ENCODE measurements at regions not wholly inside any gene's neighbourhood (a gene's known extent, or its start where the extent isn't known, plus 50 kb on each side); places are given as distances from the start of the nearest gene placed in this dataset.
A peak's percentile ranks its signal among the peaks of the same experiment; 100 is the strongest.
"Not testable (repeated sequence)": the region's sequence is repeated elsewhere in the genome, so short reads cannot be mapped to it uniquely, and the experiment has no call there.

DNA sequence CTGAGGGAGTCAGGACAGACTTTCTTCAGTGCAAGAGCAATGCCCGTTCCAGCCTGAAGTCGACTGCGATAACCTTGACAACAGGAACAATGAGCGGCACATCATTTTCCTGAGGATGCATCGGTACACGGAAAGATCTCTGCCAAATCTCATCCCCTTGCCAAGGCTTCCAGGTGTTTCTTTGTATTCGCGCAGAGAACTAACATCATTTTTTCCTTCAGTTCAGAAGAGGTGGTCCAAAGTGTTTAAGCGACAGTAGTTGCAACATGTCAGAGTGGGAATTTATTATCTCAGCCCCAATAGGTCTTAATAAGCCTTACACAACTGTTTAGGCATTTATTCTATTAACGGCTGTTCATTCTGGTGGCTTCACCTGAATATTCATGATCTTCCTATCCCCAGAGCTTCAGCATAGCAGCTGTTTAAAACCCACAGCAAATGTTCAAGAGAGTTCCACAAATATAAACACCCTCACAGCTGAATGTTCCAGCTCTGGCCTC, 129.7 kb upstream of the NFIA start:
- no peak for DNase-seq (ENCODE audit: extremely low read depth, low read depth, low spot score)

- DNase-seq (ENCODE audit: extremely low read depth, low read depth, low spot score), result no peak
Observed at GRCh38 chr1:60950224-60951063, 131.9 kb upstream of the NFIA start.

- DNase-seq (ENCODE audit: extremely low read depth, low read depth, low spot score), result no peak
Observed at GRCh38 chr1:60949826-60950197, 132.5 kb upstream of the NFIA start.

- DNase-seq (ENCODE audit: extremely low read depth, low read depth, low spot score), result peak; percentile 61
Observed at GRCh38 chr1:60949154-60949825, 133.1 kb upstream of the NFIA start.

DNA sequence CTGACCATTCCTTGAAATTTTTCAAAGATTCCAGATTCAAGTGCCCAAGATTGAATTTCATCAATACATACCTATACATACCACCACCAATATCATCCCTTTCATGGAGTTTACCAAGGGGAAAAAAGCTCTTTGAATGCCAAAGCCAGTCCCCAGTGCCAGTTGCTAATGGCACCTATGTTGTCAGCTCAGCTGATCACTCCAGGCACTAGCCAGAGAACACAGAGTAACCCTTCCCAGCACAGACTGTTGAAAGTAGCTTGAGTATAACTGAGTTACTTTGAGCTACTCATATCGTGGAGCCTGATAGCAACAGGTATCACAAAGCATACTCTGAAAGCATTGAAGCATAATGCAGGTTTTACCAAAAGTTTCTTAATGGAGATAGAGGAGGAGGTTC, 133.9 kb upstream of the NFIA start:
- no peak for DNase-seq (ENCODE audit: extremely low read depth, low read depth, low spot score)

GRCh38 chr1:60947367-60947766, 135.0 kb upstream of the NFIA start:
- no peak for DNase-seq (ENCODE audit: extremely low read depth, low read depth, low spot score)

GRCh38 chr1:60942896-60943638, 139.3 kb upstream of the NFIA start:
- DNase-seq (ENCODE audit: extremely low read depth, low read depth, low spot score), result no peak

- DNase-seq (ENCODE audit: extremely low read depth, low read depth, low spot score), result no peak
Observed at GRCh38 chr1:60942291-60942690, 140.1 kb upstream of the NFIA start.

DNA sequence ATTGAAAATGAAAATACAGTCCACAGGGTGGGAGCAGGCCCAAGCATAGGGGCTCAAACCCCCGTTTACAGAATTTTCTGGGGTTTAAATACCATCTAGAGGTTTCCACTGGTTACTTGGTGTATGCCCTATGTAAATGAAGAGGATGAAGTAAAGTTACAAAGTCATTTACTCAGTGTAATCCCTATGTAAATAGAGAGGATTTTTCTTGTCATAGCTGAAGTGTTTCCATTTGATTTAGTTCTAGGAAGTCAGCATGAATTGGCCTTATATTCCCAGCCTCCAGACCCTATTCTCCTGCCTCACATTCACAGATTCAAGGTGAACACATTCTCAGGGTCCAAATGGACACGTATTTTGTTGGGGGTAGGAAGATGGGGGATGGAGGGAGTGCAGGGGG, 141.7 kb upstream of the NFIA start:
- DNase-seq (ENCODE audit: extremely low read depth, low read depth, low spot score), result not testable (repeated sequence)

- DNase-seq (ENCODE audit: extremely low read depth, low read depth, low spot score), result no peak
Observed at GRCh38 chr1:60937720-60938119, 144.6 kb upstream of the NFIA start.

DNA sequence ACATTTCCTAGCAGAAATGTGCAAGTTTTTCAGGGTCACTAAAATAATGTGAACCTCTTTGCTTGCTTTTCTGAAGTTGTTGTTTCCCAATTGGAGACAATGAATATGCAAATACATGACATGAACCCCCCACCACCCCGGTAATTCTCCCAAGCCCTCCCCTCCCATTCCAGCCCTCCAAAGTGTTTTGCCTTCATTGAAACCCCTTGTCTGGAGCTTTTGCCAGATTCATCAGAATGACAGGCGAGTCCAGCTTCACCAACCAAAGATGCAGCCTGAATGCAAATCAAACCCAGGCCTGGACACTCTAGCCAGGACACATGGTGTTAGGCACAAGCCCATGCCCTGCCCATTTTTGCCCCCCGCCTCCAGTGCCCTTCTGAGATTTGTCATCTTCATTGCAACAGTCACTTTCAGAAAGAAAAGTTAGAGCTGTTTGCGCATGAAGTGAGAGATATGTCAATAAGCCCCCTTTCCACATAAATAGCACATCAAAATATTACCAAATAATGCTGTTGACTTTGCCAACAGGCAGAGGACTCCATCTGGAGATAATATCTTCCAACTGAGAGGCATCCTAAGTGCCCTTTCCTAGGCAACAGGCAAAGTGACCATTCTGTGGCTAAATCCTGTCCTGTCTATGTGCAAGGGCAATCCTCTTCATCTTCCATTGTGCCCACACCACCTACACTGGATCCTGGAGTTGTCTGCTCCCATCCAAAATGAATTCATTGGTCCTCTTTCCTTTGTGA, 145.6 kb upstream of the NFIA start:
- DNase-seq (ENCODE audit: extremely low read depth, low read depth, low spot score), result no peak

DNA sequence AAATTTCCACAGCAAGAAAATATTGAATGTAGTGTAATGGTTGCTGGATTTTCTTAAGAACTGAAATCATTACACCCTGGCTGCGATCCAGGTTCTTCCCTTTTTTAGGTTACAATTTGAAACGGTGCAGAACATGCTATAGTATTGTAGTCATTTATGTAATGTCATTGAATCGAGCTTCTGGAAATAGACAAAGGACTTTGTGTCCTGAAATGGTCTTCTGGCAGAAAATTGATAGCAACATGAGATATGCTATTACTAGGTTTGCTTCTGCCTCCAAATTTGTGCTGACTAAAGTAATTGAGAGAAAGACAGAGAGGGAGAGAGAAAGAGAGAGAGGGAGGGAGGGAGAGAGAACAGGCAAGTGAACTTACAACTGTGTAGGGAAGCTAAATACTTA, 146.2 kb upstream of the NFIA start:
- DNase-seq (ENCODE audit: extremely low read depth, low read depth, low spot score), result no peak

- no peak for DNase-seq (ENCODE audit: extremely low read depth, low read depth, low spot score)
Observed at GRCh38 chr1:60935599-60936110, 146.7 kb upstream of the NFIA start.

DNA sequence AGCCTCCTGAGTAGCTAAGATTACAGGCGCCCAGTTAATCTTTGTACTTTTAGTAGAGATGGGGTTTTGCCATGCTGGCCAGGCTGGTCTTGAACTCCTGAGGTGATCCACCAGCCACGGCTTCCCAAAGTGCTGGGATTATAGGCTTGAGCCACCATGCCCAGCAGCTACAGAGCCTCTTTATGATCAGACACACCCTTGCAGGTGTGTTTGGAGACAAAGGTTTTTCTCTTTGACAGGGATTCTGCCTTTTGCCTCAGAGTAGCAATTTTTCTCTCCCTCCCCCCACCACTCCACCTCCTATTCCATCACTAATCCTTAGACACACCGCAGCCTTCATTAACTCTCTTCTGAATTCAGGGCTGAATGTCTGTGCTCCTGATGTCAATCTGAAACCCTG, 152.2 kb upstream of the NFIA start:
- DNase-seq (ENCODE audit: extremely low read depth, low read depth, low spot score), result no peak

- no peak for DNase-seq (ENCODE audit: extremely low read depth, low read depth, low spot score)
Observed at GRCh38 chr1:60924964-60925798, 157.2 kb upstream of the NFIA start.

DNA sequence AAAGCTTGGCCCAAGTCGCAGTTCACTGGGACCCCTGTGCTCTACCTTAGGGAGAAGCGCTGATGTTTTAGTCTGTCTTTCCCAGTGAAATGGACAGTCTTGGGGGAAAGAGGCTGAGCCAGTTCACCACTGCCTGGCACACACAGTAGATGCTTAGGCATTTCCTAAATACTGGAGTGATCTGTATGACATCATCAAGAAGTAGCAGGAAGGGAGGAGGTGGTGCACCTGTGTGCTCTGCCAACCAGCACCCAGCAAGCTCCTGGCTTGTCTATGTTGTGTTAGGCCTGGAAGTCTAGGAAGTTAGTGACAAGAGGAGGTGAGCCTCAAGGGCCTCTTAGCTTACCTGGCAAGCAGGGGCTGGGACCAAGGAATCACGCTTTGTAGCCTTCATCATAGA, 158.2 kb upstream of the NFIA start:
- no peak for DNase-seq (ENCODE audit: extremely low read depth, low read depth, low spot score)

DNA sequence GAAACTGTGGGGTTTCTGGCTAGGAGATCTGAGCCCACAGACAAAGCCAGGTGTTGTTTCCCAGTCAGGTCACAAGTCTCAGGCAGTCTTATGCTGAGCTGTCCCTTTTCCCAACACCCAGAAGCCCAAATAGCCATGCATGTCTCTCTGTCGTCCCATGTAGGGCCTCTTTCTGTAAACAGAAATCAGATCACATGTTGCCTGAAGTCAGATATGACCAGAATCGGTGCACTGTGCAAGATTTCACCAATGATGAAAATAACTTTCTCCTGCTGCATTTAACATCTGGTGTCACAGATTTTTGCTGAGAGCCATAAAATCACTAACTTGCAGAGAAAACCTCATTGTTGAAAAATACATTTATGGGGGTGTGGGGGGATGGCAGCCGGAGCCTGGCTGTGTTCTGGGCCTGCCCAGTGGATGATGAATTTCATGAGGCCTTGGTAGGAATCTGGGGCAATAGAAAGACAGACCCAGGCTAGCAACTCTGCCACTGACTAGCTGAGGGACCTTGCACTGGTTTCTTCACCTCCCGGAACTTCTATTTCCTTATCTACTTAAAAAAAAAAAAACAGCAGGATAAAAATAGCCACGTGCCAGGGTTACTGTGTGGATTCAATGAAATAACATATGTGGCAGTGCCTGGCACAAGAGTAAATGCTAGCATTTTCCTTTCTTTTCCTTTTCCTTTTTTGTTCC, 158.8 kb upstream of the NFIA start:
- DNase-seq (ENCODE audit: extremely low read depth, low read depth, low spot score), result no peak

- no peak for DNase-seq (ENCODE audit: extremely low read depth, low read depth, low spot score)
Observed at GRCh38 chr1:60922304-60922703, 160.1 kb upstream of the NFIA start.

GRCh38 chr1:60921175-60921574, 161.2 kb upstream of the NFIA start:
- DNase-seq (ENCODE audit: extremely low read depth, low read depth, low spot score), result no peak
